ENCODE measurements at regions not wholly inside any gene's neighbourhood (a gene's known extent, or its start where the extent isn't known, plus 50 kb on each side); places are given as distances from the start of the nearest gene placed in this dataset.

- TF ChIP-seq CTCF (IDR thresholded peaks at IDR 0.05): no peak
- peaks cover 5% of the 10 kb centered on the region in 2 donors for H3K9me3 Mint-ChIP-seq
- no peaks in the 10 kb centered on the region for H3K27me3 Mint-ChIP-seq (ENCODE audit: low read depth in 2 of 2)
- Histone ChIP-seq H3K36me3 (ENCODE audit: control insufficient read depth, insufficient read depth, low read length) (no peaks in the 10 kb centered on the region), H3K4me1 (ENCODE audit: control insufficient read depth, insufficient read depth, low read length) (no peaks in the 10 kb centered on the region), H3K9me3 (ENCODE audit: control insufficient read depth, insufficient read depth, low read length) (no peaks in the 10 kb centered on the region), H3K4me3 (ENCODE audit: low read length) (no peak overlapping the region), H3K27ac (ENCODE audit: low read length) (no peak overlapping the region), H3K27me3 (ENCODE audit: control insufficient read depth, insufficient read depth, low read length) (no peaks in the 10 kb centered on the region)
- intact Hi-C loops (cut with micrococcal nuclease): no loop called here
- H3K4me1 Mint-ChIP-seq: no peaks in the 10 kb centered on the region
- no peak overlapping the region for H3K4me3 Mint-ChIP-seq
- H3K36me3 Mint-ChIP-seq: no peaks in the 10 kb centered on the region
- H3K27ac Mint-ChIP-seq: no peak overlapping the region
- WGBS (ENCODE audit: insufficient coverage): 78% methylated on average over 6 of the region's 7 CpGs
- no peak for ATAC-seq
- DNase-seq: no peak
These were observed 152.7 kb upstream of the ERCC4 start for GRCh38 chr16:13767215-13767614.

- no peaks in the 10 kb centered on the region for H3K4me1 Mint-ChIP-seq
- H3K9me3 Mint-ChIP-seq: peaks cover 3 to 5% of the 10 kb centered on the region in 2 donors
These were observed 151.5 kb upstream of the ERCC4 start for GRCh38 chr16:13768471-13768870.

GRCh38 chr16:13770436-13770835 is 149.5 kb upstream of the ERCC4 start:
- H3K4me3 Mint-ChIP-seq: no peak overlapping the region
- DNase-seq: no peak
- no peaks in the 10 kb centered on the region for H3K27me3 ChIP-seq (ENCODE audit: control insufficient read depth, insufficient read depth, low read length)
- H3K4me1 Mint-ChIP-seq: no peaks in the 10 kb centered on the region
- no peak for TF ChIP-seq CTCF (IDR thresholded peaks at IDR 0.05)
- no peak overlapping the region for H3K27ac ChIP-seq (ENCODE audit: low read length)
- no peak overlapping the region for H3K27ac Mint-ChIP-seq
- no peaks in the 10 kb centered on the region for H3K36me3 Mint-ChIP-seq
- no peak for ATAC-seq
- intact Hi-C loops (cut with micrococcal nuclease): no loop called here
- no peaks in the 10 kb centered on the region for H3K27me3 Mint-ChIP-seq (ENCODE audit: low read depth in 2 of 2)
- no peaks in the 10 kb centered on the region for H3K9me3 ChIP-seq (ENCODE audit: control insufficient read depth, insufficient read depth, low read length)
- no peak overlapping the region for H3K4me3 ChIP-seq (ENCODE audit: low read length)
- H3K36me3 ChIP-seq (ENCODE audit: control insufficient read depth, insufficient read depth, low read length): no peaks in the 10 kb centered on the region
- peaks cover 5% of the 10 kb centered on the region in 2 donors for H3K9me3 Mint-ChIP-seq
- H3K4me1 ChIP-seq (ENCODE audit: control insufficient read depth, insufficient read depth, low read length): no peaks in the 10 kb centered on the region
- 92% methylated on average over 5 of the region's 5 CpGs for WGBS (ENCODE audit: insufficient coverage)

More at GRCh38 chr16:13768471-13768870, 151.5 kb upstream of the ERCC4 start:
- Histone ChIP-seq H3K4me3 (ENCODE audit: low read length) (no peak overlapping the region), H3K4me1 (ENCODE audit: control insufficient read depth, insufficient read depth, low read length) (no peaks in the 10 kb centered on the region), H3K27ac (ENCODE audit: low read length) (no peak overlapping the region), H3K36me3 (ENCODE audit: control insufficient read depth, insufficient read depth, low read length) (no peaks in the 10 kb centered on the region), H3K9me3 (ENCODE audit: control insufficient read depth, insufficient read depth, low read length) (no peaks in the 10 kb centered on the region), H3K27me3 (ENCODE audit: control insufficient read depth, insufficient read depth, low read length) (no peaks in the 10 kb centered on the region)
- Mint-ChIP-seq H3K27me3 (ENCODE audit: low read depth in 2 of 2) (no peaks in the 10 kb centered on the region), H3K27ac (no peak overlapping the region), H3K4me3 (no peak overlapping the region), H3K36me3 (no peaks in the 10 kb centered on the region)
- TF ChIP-seq CTCF (IDR thresholded peaks at IDR 0.05): no peak
- ATAC-seq (no peak), DNase-seq (no peak)
- intact Hi-C loops (cut with micrococcal nuclease): no loop called here
- WGBS (ENCODE audit: insufficient coverage): 53% methylated on average over 2 of the region's 4 CpGs

GRCh38 chr16:13772782-13773181 is 147.2 kb upstream of the ERCC4 start:
- no peak overlapping the region for H3K27ac ChIP-seq (ENCODE audit: low read length)
- ATAC-seq: no peak
- Mint-ChIP-seq H3K36me3 (no peaks in the 10 kb centered on the region), H3K4me3 (no peak overlapping the region), H3K9me3 (peaks cover 9 to 11% of the 10 kb centered on the region in 2 donors), H3K4me1 (no peaks in the 10 kb centered on the region), H3K27me3 (ENCODE audit: low read depth in 2 of 2) (no peaks in the 10 kb centered on the region), H3K27ac (no peak overlapping the region)
- H3K4me1 ChIP-seq (ENCODE audit: control insufficient read depth, insufficient read depth, low read length): no peaks in the 10 kb centered on the region
- no peak overlapping the region for H3K4me3 ChIP-seq (ENCODE audit: low read length)
- no peaks in the 10 kb centered on the region for H3K36me3 ChIP-seq (ENCODE audit: control insufficient read depth, insufficient read depth, low read length)
- no peaks in the 10 kb centered on the region for H3K27me3 ChIP-seq (ENCODE audit: control insufficient read depth, insufficient read depth, low read length)
- no peak for TF ChIP-seq CTCF (IDR thresholded peaks at IDR 0.05)
- intact Hi-C loops (cut with micrococcal nuclease): no loop called here
- no peak for DNase-seq
- WGBS (ENCODE audit: insufficient coverage): no CpG with 5 or more reads among the region's 1 CpG
- no peaks in the 10 kb centered on the region for H3K9me3 ChIP-seq (ENCODE audit: control insufficient read depth, insufficient read depth, low read length)

Measured in natural killer cell (primary cell).